ENCODE measurements at regions not wholly inside any gene's neighbourhood (a gene's known extent, or its start where the extent isn't known, plus 50 kb on each side); places are given as distances from the start of the nearest gene placed in this dataset.

DNA sequence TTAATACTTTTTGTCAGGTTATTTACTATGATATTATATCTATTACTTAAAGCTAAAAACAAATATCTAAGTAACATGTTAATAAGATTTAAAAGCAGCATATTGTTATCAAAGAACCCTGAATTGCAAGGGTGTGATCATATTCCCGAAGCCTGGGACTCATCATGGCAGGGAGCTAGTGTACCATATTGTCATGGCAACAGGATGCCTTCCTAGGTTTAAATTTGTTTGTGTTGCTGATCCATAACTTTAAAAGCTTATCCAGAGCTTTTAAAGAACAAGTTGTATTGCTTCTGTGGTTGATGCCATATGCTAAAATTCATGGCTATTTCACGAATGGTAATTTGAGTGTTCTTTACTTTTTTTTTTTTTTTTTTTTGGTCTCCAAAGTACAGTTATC is 500.5 kb downstream of the NAV3 start:
- Histone ChIP-seq H3K27me3 (ENCODE audit: control insufficient read depth in 2 of 2, insufficient read depth in 2 of 2, low read length in 2 of 2) (peaks cover 0 to 2% of the 10 kb centered on the region in 2 experiments), H3K9ac (replicated peaks; ENCODE audit: extremely low read depth, insufficient read depth, low read length) (no peak overlapping the region), H3K4me3 (replicated peaks in 1 of 3; ENCODE audit: insufficient read depth in 1 of 3, low read depth in 1 of 3, low read length in 3 of 3) (no peak overlapping the region), H3K9me1 (replicated peaks; ENCODE audit: control insufficient read depth, extremely low read depth, insufficient read depth, low read length) (no peaks in the 10 kb centered on the region), H3K36me3 (ENCODE audit: control insufficient read depth in 2 of 2, extremely low read depth in 1 of 2, insufficient read depth in 2 of 2, low read length in 2 of 2) (no peaks in the 10 kb centered on the region), H3K79me2 (ENCODE audit: control insufficient read depth, insufficient read depth, low read length) (no peaks in the 10 kb centered on the region), H3K27ac (ENCODE audit: insufficient read depth, low read depth, low read length) (no peak overlapping the region), H3K4me1 (ENCODE audit: control insufficient read depth, extremely low read depth, insufficient read depth, low read length) (no peaks in the 10 kb centered on the region), H3K4me2 (ENCODE audit: insufficient read depth, low read length) (no peak overlapping the region), H3K9me3 (replicated peaks; ENCODE audit: control insufficient read depth, insufficient read depth, low read length) (no peaks in the 10 kb centered on the region), H4K20me1 (replicated peaks; ENCODE audit: control insufficient read depth, extremely low read depth, insufficient read depth, low read length) (no peaks in the 10 kb centered on the region), H2AFZ (ENCODE audit: low read depth, low read length) (no peak overlapping the region)
- BruUV-seq (replicated peaks) = no TSS peak
- ChIA-PET POLR2A (no interaction called here), CTCF (interaction anchor here (1.5 kb wide), 1 partner anchor 15 kb away, joined by 3 read pairs; no protein-coding TSS in a partner anchor)
- no peak for TF ChIP-seq FOS (IDR thresholded peaks at IDR 0.05; ENCODE audit: borderline replicate concordance, insufficient read depth, low read length)
- TF ChIP-seq POLR2A (IDR thresholded peaks at IDR 0.05; ENCODE audit: low read depth, low read length) = no peak
- TF ChIP-seq MYC (IDR thresholded peaks at IDR 0.05; ENCODE audit: low read depth, low read length) = no peak
- no peak for TF ChIP-seq POLR2AphosphoS5 (IDR thresholded peaks at IDR 0.05; ENCODE audit: insufficient read depth, low read depth, low read length)
- TF ChIP-seq GATA2 (IDR thresholded peaks at IDR 0.05; ENCODE audit: insufficient read depth, insufficient read length, low read depth, low read length) = no peak
- no peak for TF ChIP-seq CTCF (IDR thresholded peaks at IDR 0.05; ENCODE audit: extremely low read depth in 1 of 2, insufficient read depth in 1 of 2, low read depth in 1 of 2, low read length in 2 of 2)
- no peak for TF ChIP-seq MAX (IDR thresholded peaks at IDR 0.05; ENCODE audit: insufficient read depth, insufficient read length)
- TF ChIP-seq EZH2 (IDR thresholded peaks at IDR 0.05; ENCODE audit: borderline replicate concordance, low read depth, low read length, severe bottlenecking) = no peak
- no peak for TF ChIP-seq JUN (IDR thresholded peaks at IDR 0.05; ENCODE audit: borderline replicate concordance, insufficient read depth, insufficient read length, low read depth)
- intact Hi-C loops (cut with micrococcal nuclease) = no loop called here
- FAIRE-seq (no peak), DNase-seq (ENCODE audit: low read depth, low spot score) (no peak)
- dilution Hi-C loops (cut with MboI; ENCODE audit: extremely low pct_ligation_motif_present, low sequenced_read_pairs) = no loop called here
